ENCODE measurements at regions not wholly inside any gene's neighbourhood (a gene's known extent, or its start where the extent isn't known, plus 50 kb on each side); places are given as distances from the start of the nearest gene placed in this dataset.

- H3K4me1 ChIP-seq (ENCODE audit: control insufficient read depth, low read length) = no peaks in the 10 kb centered on the region
- no peaks in the 10 kb centered on the region for H3K36me3 ChIP-seq (ENCODE audit: control insufficient read depth, low read length)
- no peaks in the 10 kb centered on the region for H3K9me2 ChIP-seq (replicated peaks; ENCODE audit: control insufficient read depth, low read length)
- no peaks in the 10 kb centered on the region for H3K79me2 ChIP-seq (ENCODE audit: control insufficient read depth, low read length)
- H3F3A ChIP-seq (ENCODE audit: control insufficient read depth, insufficient read depth) = no peaks in the 10 kb centered on the region
- no peaks in the 10 kb centered on the region for H3K27me3 ChIP-seq (ENCODE audit: control insufficient read depth, low read length)
- no peak overlapping the region for H3K4me2 ChIP-seq (ENCODE audit: low read length)
- TF ChIP-seq, protein P1, sequence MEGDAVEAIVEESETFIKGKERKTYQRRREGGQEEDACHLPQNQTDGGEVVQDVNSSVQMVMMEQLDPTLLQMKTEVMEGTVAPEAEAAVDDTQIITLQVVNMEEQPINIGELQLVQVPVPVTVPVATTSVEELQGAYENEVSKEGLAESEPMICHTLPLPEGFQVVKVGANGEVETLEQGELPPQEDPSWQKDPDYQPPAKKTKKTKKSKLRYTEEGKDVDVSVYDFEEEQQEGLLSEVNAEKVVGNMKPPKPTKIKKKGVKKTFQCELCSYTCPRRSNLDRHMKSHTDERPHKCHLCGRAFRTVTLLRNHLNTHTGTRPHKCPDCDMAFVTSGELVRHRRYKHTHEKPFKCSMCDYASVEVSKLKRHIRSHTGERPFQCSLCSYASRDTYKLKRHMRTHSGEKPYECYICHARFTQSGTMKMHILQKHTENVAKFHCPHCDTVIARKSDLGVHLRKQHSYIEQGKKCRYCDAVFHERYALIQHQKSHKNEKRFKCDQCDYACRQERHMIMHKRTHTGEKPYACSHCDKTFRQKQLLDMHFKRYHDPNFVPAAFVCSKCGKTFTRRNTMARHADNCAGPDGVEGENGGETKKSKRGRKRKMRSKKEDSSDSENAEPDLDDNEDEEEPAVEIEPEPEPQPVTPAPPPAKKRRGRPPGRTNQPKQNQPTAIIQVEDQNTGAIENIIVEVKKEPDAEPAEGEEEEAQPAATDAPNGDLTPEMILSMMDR (IDR thresholded peaks at IDR 0.05; ENCODE audit: low read depth, low read length, poor library complexity, severe bottlenecking) = no peak
- no peak for TF ChIP-seq EZH2phosphoT487 (IDR thresholded peaks at IDR 0.05; ENCODE audit: borderline replicate concordance, low read length)
- no peaks in the 10 kb centered on the region for H3K9me3 ChIP-seq (ENCODE audit: control insufficient read depth, insufficient read depth, low read length)
- no peaks in the 10 kb centered on the region for H4K20me1 ChIP-seq (ENCODE audit: control insufficient read depth, insufficient read depth, low read depth, low read length)
- no peak overlapping the region for H3K27ac ChIP-seq (ENCODE audit: low read depth, low read length)
- H3K4me3 ChIP-seq (ENCODE audit: low read length) = no peak overlapping the region
These were observed 106.2 kb upstream of the PDE3A start for GRCh38 chr12:20262119-20262518.

GRCh38 chr12:20264026-20264425, 104.3 kb upstream of the PDE3A start:
- H3K4me3 ChIP-seq (ENCODE audit: low read length) = no peak overlapping the region
- no peaks in the 10 kb centered on the region for H3K4me1 ChIP-seq (ENCODE audit: control insufficient read depth, low read length)
- H3F3A ChIP-seq (ENCODE audit: control insufficient read depth, insufficient read depth) = no peaks in the 10 kb centered on the region
- H3K9me2 ChIP-seq (replicated peaks; ENCODE audit: control insufficient read depth, low read length) = no peaks in the 10 kb centered on the region
- no peaks in the 10 kb centered on the region for H3K27me3 ChIP-seq (ENCODE audit: control insufficient read depth, low read length)
- no peak overlapping the region for H3K27ac ChIP-seq (ENCODE audit: low read depth, low read length)
- no peaks in the 10 kb centered on the region for H4K20me1 ChIP-seq (ENCODE audit: control insufficient read depth, insufficient read depth, low read depth, low read length)
- no peaks in the 10 kb centered on the region for H3K9me3 ChIP-seq (ENCODE audit: control insufficient read depth, insufficient read depth, low read length)
- no peaks in the 10 kb centered on the region for H3K36me3 ChIP-seq (ENCODE audit: control insufficient read depth, low read length)
- H3K79me2 ChIP-seq (ENCODE audit: control insufficient read depth, low read length) = no peaks in the 10 kb centered on the region
- TF ChIP-seq, protein P1 (IDR thresholded peaks at IDR 0.05; ENCODE audit: low read depth, low read length, poor library complexity, severe bottlenecking) = no peak
- TF ChIP-seq EZH2phosphoT487 (IDR thresholded peaks at IDR 0.05; ENCODE audit: borderline replicate concordance, low read length) = no peak
- no peak overlapping the region for H3K4me2 ChIP-seq (ENCODE audit: low read length)

DNA sequence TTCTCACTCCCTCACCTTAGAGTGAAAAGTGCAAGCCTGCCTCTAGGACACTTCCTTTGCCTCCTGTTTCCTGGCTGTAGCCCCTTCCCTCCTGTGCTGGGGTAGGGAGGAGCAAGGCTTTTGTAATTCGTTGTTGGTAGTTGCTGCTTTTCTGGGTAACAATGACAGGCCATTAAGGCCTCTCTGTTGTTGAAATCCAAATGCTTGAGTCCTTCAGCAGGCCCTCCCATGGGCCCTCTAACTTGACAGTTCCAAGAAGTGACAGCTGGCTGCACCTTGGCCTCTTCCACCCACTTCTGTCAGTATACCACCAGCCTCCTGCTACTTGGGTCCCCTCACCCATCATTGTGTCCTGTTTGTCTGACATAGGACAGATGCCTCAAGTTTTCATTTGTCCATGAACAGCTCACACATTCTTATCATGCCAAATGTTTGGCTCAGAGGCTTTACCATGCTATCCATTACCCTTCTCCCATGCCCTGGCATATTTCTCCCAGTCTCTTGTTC, 103.7 kb upstream of the PDE3A start:
- no peak overlapping the region for H3K4me3 ChIP-seq (ENCODE audit: low read length)
- H3F3A ChIP-seq (ENCODE audit: control insufficient read depth, insufficient read depth) = no peaks in the 10 kb centered on the region
- TF ChIP-seq, protein P1 (IDR thresholded peaks at IDR 0.05; ENCODE audit: low read depth, low read length, poor library complexity, severe bottlenecking) = no peak
- no peak for TF ChIP-seq EZH2phosphoT487 (IDR thresholded peaks at IDR 0.05; ENCODE audit: borderline replicate concordance, low read length)
- H3K79me2 ChIP-seq (ENCODE audit: control insufficient read depth, low read length) = no peaks in the 10 kb centered on the region
- H3K36me3 ChIP-seq (ENCODE audit: control insufficient read depth, low read length) = no peaks in the 10 kb centered on the region
- H4K20me1 ChIP-seq (ENCODE audit: control insufficient read depth, insufficient read depth, low read depth, low read length) = no peaks in the 10 kb centered on the region
- H3K27ac ChIP-seq (ENCODE audit: low read depth, low read length) = no peak overlapping the region
- H3K4me2 ChIP-seq (ENCODE audit: low read length) = no peak overlapping the region
- H3K4me1 ChIP-seq (ENCODE audit: control insufficient read depth, low read length) = no peaks in the 10 kb centered on the region
- H3K27me3 ChIP-seq (ENCODE audit: control insufficient read depth, low read length) = no peaks in the 10 kb centered on the region
- H3K9me2 ChIP-seq (replicated peaks; ENCODE audit: control insufficient read depth, low read length) = no peaks in the 10 kb centered on the region
- H3K9me3 ChIP-seq (ENCODE audit: control insufficient read depth, insufficient read depth, low read length) = no peaks in the 10 kb centered on the region
